ENCODE measurements at regions not wholly inside any gene's neighbourhood (a gene's known extent, or its start where the extent isn't known, plus 50 kb on each side); places are given as distances from the start of the nearest gene placed in this dataset.

DNA sequence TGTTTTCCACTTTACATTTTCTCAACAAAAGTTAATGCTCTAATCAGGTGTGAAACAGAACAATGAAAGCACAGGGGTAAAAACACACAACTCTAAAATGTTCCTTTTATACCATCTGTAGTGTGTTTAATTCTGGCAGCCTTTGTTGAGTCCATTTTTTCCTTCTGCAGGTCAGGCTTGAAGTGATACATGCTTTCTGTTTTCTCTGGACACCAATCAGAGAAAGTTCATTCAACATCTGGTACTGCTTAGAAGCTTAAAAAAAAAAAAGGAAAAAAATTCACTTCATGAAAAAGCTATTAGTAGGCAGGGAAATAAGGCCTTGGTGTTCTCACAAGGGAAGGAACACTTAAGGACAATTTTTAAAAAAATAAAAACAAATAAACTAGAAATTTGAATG is 231.3 kb upstream of the RHOBTB1 start:
- Histone ChIP-seq H3K27ac (no peak overlapping the region), H3K9me3 (no peaks in the 10 kb centered on the region), H3K4me3 (no peak overlapping the region), H3K4me1 (no peaks in the 10 kb centered on the region), H3K4me2 (no peak overlapping the region)
- no peak for DNase-seq (ENCODE audit: low read depth in 1 of 2, low spot score in 1 of 2)
- FAIRE-seq = no peak
- ChIA-PET CTCF (interaction anchor here (0.6 kb wide), 1 partner anchor 35 kb away, joined by 3 read pairs; no protein-coding TSS in a partner anchor), POLR2A (no interaction called here)
- TF ChIP-seq HOXA7 (CRISPR knock-in tag; IDR thresholded peaks at IDR 0.05) (no peak), CHD2 (IDR thresholded peaks at IDR 0.05; ENCODE audit: low read length, partially characterized antibody) (no peak), ESRRA (IDR thresholded peaks at IDR 0.05; ENCODE audit: borderline replicate concordance, low read length) (no peak), MAZ (IDR thresholded peaks at IDR 0.05; ENCODE audit: borderline replicate concordance, low read depth, low read length) (no peak), RARB (CRISPR knock-in tag; IDR thresholded peaks at IDR 0.05) (no peak), KDM1A (IDR thresholded peaks at IDR 0.05; ENCODE audit: low read depth) (no peak), HEYL (CRISPR knock-in tag; IDR thresholded peaks at IDR 0.05) (no peak), HDAC2 (IDR thresholded peaks at IDR 0.05) (no peak), NPAS2 (CRISPR knock-in tag; IDR thresholded peaks at IDR 0.05; ENCODE audit: borderline replicate concordance) (no peak)
- TF ChIP-seq, protein P1, sequence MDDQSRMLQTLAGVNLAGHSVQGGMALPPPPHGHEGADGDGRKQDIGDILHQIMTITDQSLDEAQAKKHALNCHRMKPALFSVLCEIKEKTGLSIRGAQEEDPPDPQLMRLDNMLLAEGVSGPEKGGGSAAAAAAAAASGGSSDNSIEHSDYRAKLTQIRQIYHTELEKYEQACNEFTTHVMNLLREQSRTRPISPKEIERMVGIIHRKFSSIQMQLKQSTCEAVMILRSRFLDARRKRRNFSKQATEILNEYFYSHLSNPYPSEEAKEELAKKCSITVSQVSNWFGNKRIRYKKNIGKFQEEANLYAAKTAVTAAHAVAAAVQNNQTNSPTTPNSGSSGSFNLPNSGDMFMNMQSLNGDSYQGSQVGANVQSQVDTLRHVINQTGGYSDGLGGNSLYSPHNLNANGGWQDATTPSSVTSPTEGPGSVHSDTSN (IDR thresholded peaks at IDR 0.05) = no peak
- TF ChIP-seq, protein P2, sequence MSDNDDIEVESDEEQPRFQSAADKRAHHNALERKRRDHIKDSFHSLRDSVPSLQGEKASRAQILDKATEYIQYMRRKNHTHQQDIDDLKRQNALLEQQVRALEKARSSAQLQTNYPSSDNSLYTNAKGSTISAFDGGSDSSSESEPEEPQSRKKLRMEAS (IDR thresholded peaks at IDR 0.05) = no peak
- no peak for ATAC-seq

DNA sequence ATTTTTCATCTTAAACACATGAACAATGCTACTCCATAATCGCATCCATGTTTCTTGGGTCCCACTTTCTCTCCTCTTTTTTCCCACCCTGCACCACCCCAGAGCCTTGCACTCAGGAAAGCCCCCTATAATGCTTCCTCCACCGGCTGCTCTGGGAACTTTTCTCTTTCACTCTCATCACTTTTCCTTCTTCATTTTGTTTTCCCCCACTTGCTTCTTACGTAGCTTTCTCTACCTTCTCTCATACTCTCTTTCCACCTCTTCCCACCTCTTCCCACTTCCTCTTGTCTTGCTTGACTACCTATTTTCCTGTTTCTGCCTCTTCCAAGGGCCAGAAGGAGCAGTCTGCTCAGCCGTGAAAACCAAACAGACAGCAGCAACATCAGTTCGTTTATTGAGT is 229.5 kb upstream of the RHOBTB1 start:
- no peaks in the 10 kb centered on the region for H3K4me1 ChIP-seq
- ChIA-PET POLR2A (no interaction called here), CTCF (interaction anchor here (1.2 to 1.3 kb wide), 2 partner anchors 17 to 20 kb away, joined by 3 read pairs; no protein-coding TSS in a partner anchor)
- TF ChIP-seq HOXB5 (CRISPR knock-in tag; IDR thresholded peaks at IDR 0.05) (no peak), POLR2AphosphoS2 (conservative IDR thresholded peaks at IDR 0.05; ENCODE audit: low read length) (no peak), RNF2 (IDR thresholded peaks at IDR 0.05; ENCODE audit: borderline replicate concordance, low read depth) (no peak), KDM1A (IDR thresholded peaks at IDR 0.05; ENCODE audit: low read depth) (no peak), HDAC2 (IDR thresholded peaks at IDR 0.05) (no peak), CEBPB (IDR thresholded peaks at IDR 0.05) (no peak), EHF (CRISPR knock-in tag; IDR thresholded peaks at IDR 0.05) (no peak), RARB (CRISPR knock-in tag; IDR thresholded peaks at IDR 0.05) (no peak), JUN (IDR thresholded peaks at IDR 0.05) (no peak), SMC3 (IDR thresholded peaks at IDR 0.05) (no peak), CHD2 (IDR thresholded peaks at IDR 0.05; ENCODE audit: low read length, partially characterized antibody) (no peak), TP53 (CRISPR knock-in tag; IDR thresholded peaks at IDR 0.05) (no peak), ZNF302 (CRISPR knock-in tag; IDR thresholded peaks at IDR 0.05) (no peak)
- TF ChIP-seq, protein P3, sequence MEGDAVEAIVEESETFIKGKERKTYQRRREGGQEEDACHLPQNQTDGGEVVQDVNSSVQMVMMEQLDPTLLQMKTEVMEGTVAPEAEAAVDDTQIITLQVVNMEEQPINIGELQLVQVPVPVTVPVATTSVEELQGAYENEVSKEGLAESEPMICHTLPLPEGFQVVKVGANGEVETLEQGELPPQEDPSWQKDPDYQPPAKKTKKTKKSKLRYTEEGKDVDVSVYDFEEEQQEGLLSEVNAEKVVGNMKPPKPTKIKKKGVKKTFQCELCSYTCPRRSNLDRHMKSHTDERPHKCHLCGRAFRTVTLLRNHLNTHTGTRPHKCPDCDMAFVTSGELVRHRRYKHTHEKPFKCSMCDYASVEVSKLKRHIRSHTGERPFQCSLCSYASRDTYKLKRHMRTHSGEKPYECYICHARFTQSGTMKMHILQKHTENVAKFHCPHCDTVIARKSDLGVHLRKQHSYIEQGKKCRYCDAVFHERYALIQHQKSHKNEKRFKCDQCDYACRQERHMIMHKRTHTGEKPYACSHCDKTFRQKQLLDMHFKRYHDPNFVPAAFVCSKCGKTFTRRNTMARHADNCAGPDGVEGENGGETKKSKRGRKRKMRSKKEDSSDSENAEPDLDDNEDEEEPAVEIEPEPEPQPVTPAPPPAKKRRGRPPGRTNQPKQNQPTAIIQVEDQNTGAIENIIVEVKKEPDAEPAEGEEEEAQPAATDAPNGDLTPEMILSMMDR (IDR thresholded peaks at IDR 0.05) = no peak
- 61% methylated on average over 5 of the region's 5 CpGs for WGBS (ENCODE audit: missing lambda C conversion rate)
- no peak overlapping the region for H3K4me3 ChIP-seq
- ATAC-seq (no peak), FAIRE-seq (no peak), DNase-seq (ENCODE audit: low read depth in 1 of 2, low spot score in 1 of 2) (no peak)
- H3K9me3 ChIP-seq = no peaks in the 10 kb centered on the region
- H3K4me2 ChIP-seq = no peak overlapping the region
- no peak overlapping the region for H3K27ac ChIP-seq

DNA sequence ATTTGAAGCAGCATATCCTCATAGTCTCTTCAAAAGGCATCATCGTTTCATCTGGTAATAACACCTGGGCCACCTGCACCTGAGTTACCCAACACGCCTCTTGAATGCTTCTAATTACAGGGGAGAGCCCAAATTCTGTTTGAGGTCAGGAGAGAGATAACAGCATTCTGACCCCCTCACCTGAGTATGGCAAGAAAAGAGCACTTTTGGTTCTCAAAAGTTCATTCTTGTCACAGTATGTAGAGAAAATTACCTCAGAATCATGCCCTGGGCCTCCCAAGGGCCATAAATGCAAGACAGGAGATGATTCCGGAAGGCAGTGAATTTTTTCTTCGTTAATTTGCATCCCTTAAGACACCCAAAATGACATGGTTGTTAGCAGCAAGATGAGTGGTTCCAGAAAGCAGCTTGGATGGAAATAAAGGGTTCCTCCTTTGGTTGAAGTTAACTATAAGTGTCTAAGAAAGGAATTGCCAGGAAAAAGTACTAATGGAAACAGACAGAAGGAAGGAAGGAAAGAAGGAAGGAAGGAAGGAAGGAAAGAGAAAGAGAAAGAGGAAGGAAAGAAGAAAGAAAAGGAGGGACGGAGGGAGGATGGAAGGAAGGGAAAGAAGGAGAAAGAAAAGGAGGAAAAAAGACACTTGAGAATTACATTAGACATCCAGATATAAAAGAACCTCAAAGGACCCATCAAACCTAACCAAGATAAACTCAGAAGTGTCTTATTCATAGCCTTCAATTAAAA is 228.4 kb upstream of the RHOBTB1 start:
- ChIA-PET POLR2A (no interaction called here), CTCF (interaction anchor here (1.3 kb wide), 1 partner anchor 19 kb away, joined by 3 read pairs; no protein-coding TSS in a partner anchor)
- H3K4me1 ChIP-seq = no peaks in the 10 kb centered on the region
- H3K27ac ChIP-seq = no peak overlapping the region
- WGBS (ENCODE audit: missing lambda C conversion rate) = 62% methylated on average over 5 of the region's 5 CpGs
- no peaks in the 10 kb centered on the region; the same call in 2 of the 3 replicates for H3K9me3 ChIP-seq
- no peak for FAIRE-seq
- no peak overlapping the region for H3K4me3 ChIP-seq
- H3K4me2 ChIP-seq = no peak overlapping the region
- ATAC-seq = no peak
- TF ChIP-seq, protein P2 (IDR thresholded peaks at IDR 0.05) = no peak
- TF ChIP-seq RARB (CRISPR knock-in tag; IDR thresholded peaks at IDR 0.05) = no peak
- TF ChIP-seq RCOR1 (IDR thresholded peaks at IDR 0.05; ENCODE audit: low read depth, low read length) = no peak
- no peak for TF ChIP-seq RAD21 (conservative IDR thresholded peaks at IDR 0.05 in 1 of 2, IDR thresholded peaks at IDR 0.05 in 1 of 2)
- no peak for TF ChIP-seq ESRRA (IDR thresholded peaks at IDR 0.05; ENCODE audit: borderline replicate concordance, low read length)
- TF ChIP-seq POLR2AphosphoS2 (conservative IDR thresholded peaks at IDR 0.05; ENCODE audit: low read length) = no peak
- no peak for TF ChIP-seq MAFK (IDR thresholded peaks at IDR 0.05; ENCODE audit: partially characterized antibody)
- no peak for TF ChIP-seq BHLHE40 (IDR thresholded peaks at IDR 0.05; ENCODE audit: low read depth, low read length)
- DNase-seq (ENCODE audit: low read depth in 1 of 2, low spot score in 1 of 2) = no peak

All from A549 (cell line).